ENCODE measurements at regions not wholly inside any gene's neighbourhood (a gene's known extent, or its start where the extent isn't known, plus 50 kb on each side); places are given as distances from the start of the nearest gene placed in this dataset.
"Not testable (repeated sequence)": the region's sequence is repeated elsewhere in the genome, so short reads cannot be mapped to it uniquely, and the experiment has no call there.

- DNase-seq (ENCODE audit: low read depth, low spot score), result no peak
- Histone ChIP-seq H3K4me3 (ENCODE audit: insufficient read length, low read depth) (no peak overlapping the region), H3K9ac (ENCODE audit: insufficient read length, low read depth) (no peak overlapping the region), H3K27me3 (ENCODE audit: insufficient read depth, insufficient read length) (no peaks in the 10 kb centered on the region), H3K36me3 (ENCODE audit: insufficient read depth, insufficient read length, low read length) (no peaks in the 10 kb centered on the region), H3K4me1 (ENCODE audit: insufficient read depth, insufficient read length) (no peaks in the 10 kb centered on the region), H3K9me3 (ENCODE audit: insufficient read depth, low read length) (no peaks in the 10 kb centered on the region)
- TF ChIP-seq ZNF274 (IDR thresholded peaks at IDR 0.05; ENCODE audit: low read depth, low read length), result no peak
- no peak for TF ChIP-seq YY1 (IDR thresholded peaks at IDR 0.05; ENCODE audit: insufficient read depth, insufficient read length)
Measured at GRCh38 chr2:59850554-59850953, 702.9 kb downstream of the BCL11A start.

- H3K9ac ChIP-seq (ENCODE audit: insufficient read length, low read depth), result no peak overlapping the region
- no peaks in the 10 kb centered on the region for H3K27me3 ChIP-seq (ENCODE audit: insufficient read depth, insufficient read length)
- H3K4me3 ChIP-seq (ENCODE audit: insufficient read length, low read depth), result no peak overlapping the region
- no peak for TF ChIP-seq YY1 (IDR thresholded peaks at IDR 0.05; ENCODE audit: insufficient read depth, insufficient read length)
- TF ChIP-seq SUZ12 (IDR thresholded peaks at IDR 0.05; ENCODE audit: extremely low read depth, insufficient read depth, insufficient read length), result no peak
- no peaks in the 10 kb centered on the region for H3K36me3 ChIP-seq (ENCODE audit: insufficient read depth, insufficient read length, low read length)
- H3K9me3 ChIP-seq (ENCODE audit: insufficient read depth, low read length), result no peaks in the 10 kb centered on the region
- no peak for DNase-seq (ENCODE audit: low read depth, low spot score)
- H3K4me1 ChIP-seq (ENCODE audit: insufficient read depth, insufficient read length), result no peaks in the 10 kb centered on the region
Measured at GRCh38 chr2:59833941-59834340, 719.5 kb downstream of the BCL11A start.

GRCh38 chr2:59830601-59831000 is 722.9 kb downstream of the BCL11A start:
- Histone ChIP-seq H3K9ac (ENCODE audit: insufficient read length, low read depth) (no peak overlapping the region), H3K4me1 (ENCODE audit: insufficient read depth, insufficient read length) (no peaks in the 10 kb centered on the region), H3K36me3 (ENCODE audit: insufficient read depth, insufficient read length, low read length) (no peaks in the 10 kb centered on the region), H3K4me3 (ENCODE audit: insufficient read length, low read depth) (no peak overlapping the region), H3K9me3 (ENCODE audit: insufficient read depth, low read length) (no peaks in the 10 kb centered on the region), H3K27me3 (ENCODE audit: insufficient read depth, insufficient read length) (no peaks in the 10 kb centered on the region)
- TF ChIP-seq SUZ12 (IDR thresholded peaks at IDR 0.05; ENCODE audit: extremely low read depth, insufficient read depth, insufficient read length) (no peak), YY1 (IDR thresholded peaks at IDR 0.05; ENCODE audit: insufficient read depth, insufficient read length) (no peak), ZNF274 (IDR thresholded peaks at IDR 0.05; ENCODE audit: low read depth, low read length) (no peak)
- DNase-seq (ENCODE audit: low read depth, low spot score), result no peak

- Histone ChIP-seq H3K27me3 (ENCODE audit: insufficient read depth, insufficient read length) (no peaks in the 10 kb centered on the region), H3K4me3 (ENCODE audit: insufficient read length, low read depth) (no peak overlapping the region), H3K4me1 (ENCODE audit: insufficient read depth, insufficient read length) (no peaks in the 10 kb centered on the region), H3K9me3 (ENCODE audit: insufficient read depth, low read length) (no peaks in the 10 kb centered on the region), H3K36me3 (ENCODE audit: insufficient read depth, insufficient read length, low read length) (no peaks in the 10 kb centered on the region), H3K9ac (ENCODE audit: insufficient read length, low read depth) (no peak overlapping the region)
- TF ChIP-seq YY1 (IDR thresholded peaks at IDR 0.05; ENCODE audit: insufficient read depth, insufficient read length) (no peak), SUZ12 (IDR thresholded peaks at IDR 0.05; ENCODE audit: extremely low read depth, insufficient read depth, insufficient read length) (no peak), ZNF274 (IDR thresholded peaks at IDR 0.05; ENCODE audit: low read depth, low read length) (no peak)
- no peak for DNase-seq (ENCODE audit: low read depth, low spot score)
Measured at GRCh38 chr2:59827677-59828076, 725.8 kb downstream of the BCL11A start.

GRCh38 chr2:59826177-59826576 is 727.3 kb downstream of the BCL11A start:
- H3K9ac ChIP-seq (ENCODE audit: insufficient read length, low read depth), result no peak overlapping the region
- H3K36me3 ChIP-seq (ENCODE audit: insufficient read depth, insufficient read length, low read length), result no peaks in the 10 kb centered on the region
- no peak overlapping the region for H3K4me3 ChIP-seq (ENCODE audit: insufficient read length, low read depth)
- no peak for TF ChIP-seq SUZ12 (IDR thresholded peaks at IDR 0.05; ENCODE audit: extremely low read depth, insufficient read depth, insufficient read length)
- TF ChIP-seq YY1 (IDR thresholded peaks at IDR 0.05; ENCODE audit: insufficient read depth, insufficient read length), result no peak
- no peak for TF ChIP-seq ZNF274 (IDR thresholded peaks at IDR 0.05; ENCODE audit: low read depth, low read length)
- no peak for DNase-seq (ENCODE audit: low read depth, low spot score)
- no peaks in the 10 kb centered on the region for H3K27me3 ChIP-seq (ENCODE audit: insufficient read depth, insufficient read length)
- no peaks in the 10 kb centered on the region for H3K9me3 ChIP-seq (ENCODE audit: insufficient read depth, low read length)
- no peaks in the 10 kb centered on the region for H3K4me1 ChIP-seq (ENCODE audit: insufficient read depth, insufficient read length)

- Histone ChIP-seq H3K27me3 (ENCODE audit: insufficient read depth, insufficient read length) (no peaks in the 10 kb centered on the region), H3K4me3 (ENCODE audit: insufficient read length, low read depth) (no peak overlapping the region), H3K4me1 (ENCODE audit: insufficient read depth, insufficient read length) (no peaks in the 10 kb centered on the region), H3K36me3 (ENCODE audit: insufficient read depth, insufficient read length, low read length) (no peaks in the 10 kb centered on the region), H3K9ac (ENCODE audit: insufficient read length, low read depth) (no peak overlapping the region), H3K9me3 (ENCODE audit: insufficient read depth, low read length) (no peaks in the 10 kb centered on the region)
- DNase-seq (ENCODE audit: low read depth, low spot score), result no peak
- TF ChIP-seq YY1 (IDR thresholded peaks at IDR 0.05; ENCODE audit: insufficient read depth, insufficient read length) (no peak), ZNF274 (IDR thresholded peaks at IDR 0.05; ENCODE audit: low read depth, low read length) (no peak), SUZ12 (IDR thresholded peaks at IDR 0.05; ENCODE audit: extremely low read depth, insufficient read depth, insufficient read length) (no peak)
Measured at GRCh38 chr2:59824314-59824713, 729.1 kb downstream of the BCL11A start.

- Histone ChIP-seq H3K9ac (ENCODE audit: insufficient read length, low read depth) (no peak overlapping the region), H3K4me1 (ENCODE audit: insufficient read depth, insufficient read length) (no peaks in the 10 kb centered on the region), H3K36me3 (ENCODE audit: insufficient read depth, insufficient read length, low read length) (no peaks in the 10 kb centered on the region), H3K27me3 (ENCODE audit: insufficient read depth, insufficient read length) (no peaks in the 10 kb centered on the region), H3K4me3 (ENCODE audit: insufficient read length, low read depth) (no peak overlapping the region), H3K9me3 (ENCODE audit: insufficient read depth, low read length) (no peaks in the 10 kb centered on the region)
- DNase-seq (ENCODE audit: low read depth, low spot score), result no peak
- no peak for TF ChIP-seq ZNF274 (IDR thresholded peaks at IDR 0.05; ENCODE audit: low read depth, low read length)
- no peak for TF ChIP-seq YY1 (IDR thresholded peaks at IDR 0.05; ENCODE audit: insufficient read depth, insufficient read length)
- TF ChIP-seq SUZ12 (IDR thresholded peaks at IDR 0.05; ENCODE audit: extremely low read depth, insufficient read depth, insufficient read length), result no peak
Measured at GRCh38 chr2:59816075-59816474, 737.4 kb downstream of the BCL11A start.

GRCh38 chr2:59810283-59810682 is 743.2 kb downstream of the BCL11A start:
- DNase-seq (ENCODE audit: low read depth, low spot score); H3K36me3 ChIP-seq (ENCODE audit: insufficient read depth, insufficient read length, low read length); H3K4me1 ChIP-seq (ENCODE audit: insufficient read depth, insufficient read length); H3K4me3 ChIP-seq (ENCODE audit: insufficient read length, low read depth); H3K9ac ChIP-seq (ENCODE audit: insufficient read length, low read depth); H3K27me3 ChIP-seq (ENCODE audit: insufficient read depth, insufficient read length); H3K9me3 ChIP-seq (ENCODE audit: insufficient read depth, low read length): not testable (repeated sequence)
